Hepatocyte (in vitro differentiated cells): ENCODE measurements at regions not wholly inside any gene's neighbourhood (a gene's known extent, or its start where the extent isn't known, plus 50 kb on each side); places are given as distances from the start of the nearest gene placed in this dataset.

Experiments used
- CTCF ChIP-seq: fragments of 200-600 bp; sonication (generic); IDR thresholded peaks from 2 replicates; pipeline ENCODE4 v1.5.1; 2016; ENCODE audit warnings: antibody characterized with exemption, mild to moderate bottlenecking; ENCODE audit not compliant: poor library complexity
- EZH2 ChIP-seq: fragments of 200-600 bp; sonication (generic); IDR thresholded peaks from 2 replicates; pipeline ENCODE4 v1.6.1; 2016; ENCODE audit warnings: antibody characterized with exemption, mild to moderate bottlenecking, borderline replicate concordance

- no peak for TF ChIP-seq CTCF
- no peak for TF ChIP-seq EZH2
Measured at GRCh38 chr9:99544526-99544925, 277.2 kb upstream of the NR4A3 start.
